DMS 273 (cell line): ENCODE measurements at regions not wholly inside any gene's neighbourhood (a gene's known extent, or its start where the extent isn't known, plus 50 kb on each side); places are given as distances from the start of the nearest gene placed in this dataset.

Experiments used
- DNase-seq: peaks from one replicate; lab custom pipeline; 2025; ENCODE audit not compliant: unreplicated experiment; lab: John Stamatoyannopoulos, UW

- no peak for DNase-seq
Measured at GRCh38 chr4:31349907-31350306, 629.7 kb downstream of the PCDH7 start.

DNA sequence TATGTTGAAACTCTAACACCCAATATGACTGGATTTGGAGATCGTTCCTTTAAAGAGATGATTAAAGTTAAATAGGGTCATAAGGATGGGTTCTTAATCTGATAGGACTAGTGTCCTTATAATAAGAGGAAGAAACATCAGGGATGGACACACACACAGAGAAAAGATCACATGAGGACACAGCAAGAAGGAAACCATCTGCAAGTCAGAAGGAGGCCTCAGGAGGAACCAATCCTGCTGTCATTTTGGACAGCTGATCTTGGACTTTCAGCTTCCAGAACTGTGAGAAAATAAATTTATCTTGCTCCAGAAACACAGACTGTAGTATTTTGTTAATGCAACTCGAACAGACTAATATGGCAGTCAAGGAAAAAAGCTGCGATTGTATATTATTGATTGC lies 631.5 kb downstream of the PCDH7 start:
- no peak for DNase-seq

DNA sequence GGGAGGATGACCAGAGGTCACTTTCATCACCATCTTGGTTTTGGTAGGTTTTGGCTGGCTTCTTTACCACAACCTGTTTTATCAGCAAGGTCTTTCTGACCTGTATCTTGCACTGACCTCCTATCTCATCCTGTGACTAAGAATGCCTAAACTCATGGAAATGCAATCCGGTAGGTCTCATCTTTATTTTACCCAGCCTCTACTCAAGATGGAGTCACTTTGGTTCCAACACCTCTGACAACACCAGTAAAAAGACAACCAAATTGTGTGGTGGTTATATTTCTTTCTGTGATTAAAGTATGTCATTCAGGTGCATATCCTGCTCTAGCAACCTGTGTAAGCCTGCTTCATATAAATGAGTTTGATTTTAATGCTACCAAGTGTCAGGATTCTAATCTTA lies 636.7 kb downstream of the PCDH7 start:
- DNase-seq: no peak

DNA sequence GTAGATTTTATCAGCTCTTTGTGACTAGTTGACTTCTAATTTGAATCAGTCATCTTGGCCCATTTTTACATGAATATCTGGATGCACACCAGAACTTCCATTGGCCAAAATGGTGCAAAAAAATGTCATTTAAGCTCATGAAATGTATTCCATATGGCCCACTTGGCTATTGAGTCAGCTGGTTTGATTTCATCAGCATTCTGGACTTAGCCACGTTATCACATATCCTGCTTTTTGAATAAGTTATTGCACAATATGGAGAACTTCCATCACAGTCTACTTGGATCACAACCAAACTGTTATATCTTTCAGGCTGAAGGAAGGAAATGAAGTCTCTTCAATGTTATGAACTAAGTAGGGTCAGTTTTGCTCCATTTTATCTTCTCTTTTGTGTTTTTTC lies 640.6 kb downstream of the PCDH7 start:
- DNase-seq: no peak

DNA sequence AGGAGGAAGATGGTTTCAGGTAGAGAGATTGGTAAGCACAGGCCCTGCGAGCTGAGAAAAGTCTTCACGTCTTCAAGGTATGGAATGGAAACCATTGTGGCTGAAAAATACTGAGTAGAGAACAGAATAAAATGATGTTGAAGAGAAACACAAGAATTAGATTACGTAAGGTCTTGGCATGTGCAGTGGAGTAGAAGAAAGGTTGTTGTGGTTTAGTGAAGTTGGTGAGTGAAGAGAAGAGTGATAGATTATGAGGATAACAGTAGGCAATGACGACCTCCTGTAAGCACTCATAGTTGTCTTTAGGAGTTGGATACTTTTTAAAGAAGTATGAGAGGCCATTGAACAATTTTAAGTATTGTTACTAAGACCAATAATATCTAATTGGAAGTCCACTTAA lies 642.6 kb downstream of the PCDH7 start:
- DNase-seq: no peak

- no peak for DNase-seq
Measured at GRCh38 chr4:31365006-31365690, 645.0 kb downstream of the PCDH7 start.

- DNase-seq: no peak
Measured at GRCh38 chr4:31366041-31366440, 645.9 kb downstream of the PCDH7 start.

DNA sequence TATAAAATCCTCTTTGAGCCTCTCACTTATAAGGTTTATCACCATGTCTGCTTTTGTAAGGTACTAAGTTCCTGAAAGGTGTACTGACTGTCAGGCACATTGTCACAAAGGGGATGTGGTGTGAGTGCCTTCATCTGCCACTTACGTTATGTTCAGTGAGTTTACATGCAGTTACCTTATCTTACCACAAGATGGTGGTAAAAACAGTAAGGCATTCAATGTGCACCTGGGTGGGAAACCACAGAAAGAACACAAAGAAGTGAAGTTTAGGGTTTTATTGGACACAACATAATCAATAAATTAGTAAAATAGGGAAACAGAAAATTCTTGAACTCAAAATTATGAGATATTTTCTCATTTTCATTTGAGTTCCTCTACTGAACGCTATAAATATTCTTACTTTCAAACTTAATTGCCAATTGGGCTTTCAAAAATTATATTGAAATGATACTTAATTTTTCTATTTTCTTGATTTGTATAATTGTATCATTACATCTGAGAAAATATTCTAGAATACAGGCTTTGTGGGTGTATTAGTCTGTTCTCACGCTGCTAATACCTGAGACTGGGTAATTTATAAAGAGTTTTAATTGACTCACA lies 650.8 kb downstream of the PCDH7 start:
- DNase-seq: peak; percentile 57

DNA sequence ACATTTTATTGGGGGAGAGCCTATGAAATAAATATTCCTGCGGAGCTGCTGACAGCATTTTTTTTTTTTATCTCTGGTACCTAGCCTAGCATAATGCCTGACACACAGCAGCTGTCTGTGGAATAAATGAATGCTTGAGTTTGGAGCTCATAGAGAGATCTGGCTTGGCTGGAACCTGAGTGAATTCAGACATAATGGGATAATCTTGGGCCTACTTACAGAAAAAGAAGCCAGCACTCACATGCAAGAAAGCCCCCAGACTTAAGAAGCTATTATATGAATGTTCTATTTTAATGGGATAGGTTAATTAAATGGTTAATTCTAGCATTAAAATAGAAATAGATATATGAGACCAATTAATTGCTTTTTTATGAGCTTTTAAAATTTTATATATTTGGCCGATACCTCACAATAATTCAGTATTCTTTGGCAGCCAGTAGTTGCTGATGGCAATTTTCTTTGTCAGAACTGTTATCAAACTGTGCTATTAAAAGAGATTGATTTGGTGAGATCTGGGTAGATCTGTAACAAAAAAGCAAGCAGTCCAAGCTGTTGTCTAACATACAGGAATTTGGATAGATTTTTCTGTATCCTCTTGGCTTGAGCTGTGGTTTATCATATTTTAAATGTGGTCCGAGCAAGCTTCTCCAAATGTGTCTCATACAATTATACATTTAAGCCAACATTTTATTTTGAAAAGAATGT lies 654.2 kb downstream of the PCDH7 start:
- no peak for DNase-seq

- DNase-seq: no peak
Measured at GRCh38 chr4:31375936-31376335, 655.8 kb downstream of the PCDH7 start.

DNA sequence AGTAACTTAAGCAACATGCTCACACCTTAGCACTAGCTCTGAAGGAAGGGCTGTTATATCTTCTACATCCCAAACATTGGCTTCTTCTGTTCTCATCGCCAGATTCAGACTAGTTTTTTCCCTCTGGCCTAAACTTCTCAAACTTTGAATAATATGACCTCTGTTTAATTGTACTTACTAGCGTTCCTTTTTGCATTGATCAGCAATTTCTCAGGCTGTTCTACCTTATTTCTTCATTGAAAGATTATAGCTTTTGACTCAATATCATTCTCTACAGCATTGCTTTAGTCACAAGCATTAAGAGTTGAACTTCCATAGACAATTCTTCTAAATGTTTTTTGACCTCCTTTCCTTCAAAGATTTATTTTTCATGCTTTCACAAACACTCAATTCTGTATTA lies 659.2 kb downstream of the PCDH7 start:
- no peak for DNase-seq

DNA sequence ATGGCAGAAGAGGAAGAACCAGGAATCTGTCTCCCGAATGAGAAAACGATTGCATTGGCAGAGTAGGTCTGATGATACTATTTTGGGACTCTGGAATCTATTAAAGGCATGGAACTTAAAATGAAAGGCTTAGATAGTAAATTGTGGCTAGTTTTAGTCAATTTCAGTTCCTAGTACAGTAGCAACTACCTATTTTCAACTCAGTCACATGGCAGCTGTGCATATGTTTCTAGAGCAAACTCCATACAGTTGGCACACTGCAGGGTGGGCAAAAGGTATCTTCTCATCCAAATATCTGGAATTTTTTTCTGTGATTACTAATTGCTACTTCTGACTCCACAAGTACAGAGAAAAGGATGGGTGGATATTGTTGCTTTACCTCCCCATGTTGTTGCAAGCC lies 663.6 kb downstream of the PCDH7 start:
- DNase-seq: no peak

DNA sequence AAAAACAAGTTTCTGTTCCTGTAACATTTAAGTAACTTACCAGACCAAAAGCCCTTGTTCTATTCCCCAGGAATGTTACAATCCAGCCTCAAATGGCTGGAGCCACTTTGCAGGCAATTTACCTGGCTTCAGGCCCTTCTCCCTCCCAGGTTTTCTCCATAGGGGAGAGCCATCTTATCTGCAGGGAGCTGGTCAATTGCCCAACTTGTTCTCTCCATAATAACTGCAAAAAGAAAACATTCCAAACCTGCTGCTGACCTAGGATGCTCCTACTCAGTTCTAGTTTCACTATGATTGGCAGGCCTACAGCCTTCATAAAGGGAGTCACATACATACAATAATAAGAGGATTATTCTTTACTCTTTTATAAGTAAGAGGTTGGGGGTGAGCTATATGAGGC lies 670.7 kb downstream of the PCDH7 start:
- DNase-seq: no peak

DNA sequence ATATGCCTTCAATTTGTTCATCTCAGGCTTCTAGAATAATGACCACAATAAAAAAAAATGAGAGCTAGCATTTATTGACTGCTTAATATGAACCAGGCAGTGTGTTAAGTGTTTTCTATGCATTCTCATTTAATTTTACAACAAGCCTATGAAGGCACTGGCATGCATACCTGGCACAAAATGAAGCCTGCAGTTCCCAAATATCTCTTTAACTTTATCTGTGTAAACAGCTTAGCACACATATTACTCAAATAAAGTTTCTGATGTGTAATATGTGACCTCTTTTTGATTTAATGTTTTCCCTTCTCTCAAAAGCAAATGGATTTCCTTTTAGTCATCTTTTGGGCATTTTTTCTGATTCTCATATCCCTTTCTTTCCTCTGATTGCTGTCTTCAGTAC lies 671.8 kb downstream of the PCDH7 start:
- DNase-seq: no peak

- no peak for DNase-seq
Measured at GRCh38 chr4:31392923-31393322, 672.8 kb downstream of the PCDH7 start.

DNA sequence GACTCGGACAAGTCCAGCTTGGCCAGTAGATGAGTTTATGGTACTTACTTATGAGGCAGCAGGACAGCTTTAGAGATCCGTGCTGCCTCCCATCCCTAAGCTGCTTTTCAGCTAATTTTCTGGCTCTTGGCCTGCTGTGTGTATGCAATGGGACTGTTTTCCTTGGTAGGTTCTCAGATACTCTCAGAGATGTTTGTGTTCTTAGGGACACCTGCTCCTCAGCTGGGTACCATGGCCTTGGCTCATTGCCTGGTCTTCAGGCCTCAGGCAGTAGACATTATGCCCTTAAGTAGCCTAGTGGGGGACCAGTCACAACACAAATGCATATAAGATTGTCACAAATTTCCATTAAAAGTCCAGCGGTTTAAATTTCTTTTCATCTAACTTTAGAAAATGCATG lies 688.0 kb downstream of the PCDH7 start:
- no peak for DNase-seq

DNA sequence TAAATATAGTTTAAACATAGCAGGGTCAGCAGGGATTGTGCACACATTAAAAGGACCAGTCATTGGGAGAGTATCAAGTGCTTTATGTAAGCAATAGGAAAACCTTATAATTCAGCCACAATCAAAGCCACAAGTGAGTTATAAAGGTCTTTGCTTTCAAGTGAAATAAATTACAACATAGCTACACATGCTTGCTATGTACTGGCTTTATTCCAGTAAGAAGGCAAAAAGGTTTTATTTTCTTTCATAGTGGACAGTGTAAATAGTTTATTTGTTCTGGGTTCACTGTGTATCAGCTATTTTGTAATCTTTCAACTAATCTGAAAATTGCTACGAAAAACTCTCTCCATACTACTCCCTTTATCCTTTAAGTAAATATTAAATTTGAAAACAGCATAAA lies 691.4 kb downstream of the PCDH7 start:
- DNase-seq: no peak

- DNase-seq: no peak
Measured at GRCh38 chr4:31415629-31416028, 695.5 kb downstream of the PCDH7 start.

GRCh38 chr4:31416498-31416897 lies 696.3 kb downstream of the PCDH7 start:
- DNase-seq: no peak

- DNase-seq: no peak
Measured at GRCh38 chr4:31417040-31417439, 696.9 kb downstream of the PCDH7 start.

DNA sequence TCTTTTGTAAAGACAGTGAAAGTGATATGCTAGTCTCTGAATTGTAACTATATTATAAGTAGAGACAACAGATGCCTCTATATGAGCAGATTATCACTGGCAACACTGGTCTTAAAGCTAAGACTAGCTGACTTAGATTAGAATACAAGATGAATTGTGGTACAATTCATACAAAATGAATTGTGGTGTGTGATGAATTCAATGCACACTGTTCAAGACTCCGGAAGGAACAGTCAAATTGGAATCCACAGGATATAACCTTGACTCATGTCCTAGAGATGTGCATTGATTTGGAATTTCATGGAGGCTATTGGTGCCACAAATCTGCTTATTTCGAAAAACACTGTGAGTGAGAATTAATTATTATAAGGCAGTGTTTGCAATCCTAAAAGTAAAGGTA lies 701.8 kb downstream of the PCDH7 start:
- no peak for DNase-seq

GRCh38 chr4:31427691-31428090 lies 707.5 kb downstream of the PCDH7 start:
- no peak for DNase-seq

DNA sequence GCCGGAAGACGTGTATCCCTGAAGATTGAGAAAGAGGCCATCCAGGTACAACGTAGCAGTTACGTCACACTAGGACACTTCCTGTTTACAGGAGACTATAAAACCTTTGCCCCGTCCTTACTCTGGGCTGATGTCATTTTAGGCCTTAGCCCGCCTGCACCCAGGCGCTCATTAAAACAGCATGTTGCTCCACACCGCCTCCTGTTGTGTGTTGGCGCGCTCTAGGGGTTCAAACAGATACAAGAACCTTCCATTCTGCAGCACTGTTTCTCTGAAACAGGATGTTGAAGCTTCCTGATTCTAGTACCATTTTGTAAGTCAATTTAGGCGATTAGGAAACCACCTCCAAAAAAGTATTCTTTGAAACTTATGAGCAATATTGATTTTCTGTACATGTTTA lies 722.1 kb downstream of the PCDH7 start:
- DNase-seq: no peak
